IMR-90 (cell line): ENCODE measurements at regions not wholly inside any gene's neighbourhood (a gene's known extent, or its start where the extent isn't known, plus 50 kb on each side); places are given as distances from the start of the nearest gene placed in this dataset.

Source experiments
- ATAC-seq: fragments of 200-7000 bp; cut with Tn5 transposase; 2 replicates; pipeline ENCODE4 v1.9.1; 2020; ENCODE audit warnings: low read depth, mild to moderate bottlenecking, moderate library complexity
- BruUV-seq: library from RNA; stranded (reverse); fragments of 400-500 nt; replicated peaks from 2 replicates; lab custom pipeline; 2021; lab: Mats Ljungman, UMichigan
- CTCF ChIA-PET: fragments of 300-600 bp; formaldehyde crosslinking; extraction: SDS; loops from one replicate; lab custom pipeline; 2021; ENCODE audit warnings: antibody characterized with exemption; lab: Yijun Ruan, JAX
- POLR2A ChIA-PET: fragments of 300-600 bp; sonication (Branson Sonifier 250); formaldehyde crosslinking; loops from one replicate; lab custom pipeline; 2022; ENCODE audit warnings: antibody characterized with exemption; ENCODE audit not compliant: unreplicated experiment; lab: Charles Lee
- DNase-seq: peaks from one replicate; pipeline ENCODE4 v3.0.0; 2013
- H2AFZ ChIP-seq: replicated peaks from 2 replicates; pipeline ENCODE3; 2013; ENCODE audit warnings: low read length, mild to moderate bottlenecking; ENCODE audit not compliant: poor library complexity
- H2AK5ac ChIP-seq: 2 replicates; pipeline ENCODE4 v1.6.1; 2013; ENCODE audit warnings: low read depth, low read length, inconsistent platforms
- H2AK9ac ChIP-seq: replicated peaks from 2 replicates; pipeline ENCODE3; 2013; ENCODE audit warnings: mild to moderate bottlenecking, low read depth, low read length, moderate library complexity; ENCODE audit not compliant: poor library complexity
- H2BK120ac ChIP-seq: 2 replicates; pipeline ENCODE4 v1.6.1; 2013; ENCODE audit warnings: low read depth, low read length, inconsistent platforms
- H2BK15ac ChIP-seq: 3 replicates; pipeline ENCODE4 v1.6.1; 2013; ENCODE audit warnings: low read depth, low read length, inconsistent platforms
- H2BK20ac ChIP-seq: 2 replicates; pipeline ENCODE4 v1.6.1; 2013; ENCODE audit warnings: low read depth, mild to moderate bottlenecking, inconsistent platforms, low read length, moderate library complexity
- H2BK5ac ChIP-seq: 2 replicates; pipeline ENCODE4 v1.6.1; 2013; ENCODE audit warnings: mild to moderate bottlenecking, low read depth, low read length, inconsistent platforms; ENCODE audit not compliant: poor library complexity, severe bottlenecking
- H3K14ac ChIP-seq: replicated peaks from 2 replicates; pipeline ENCODE4 v1.6.1; 2013; ENCODE audit warnings: low read depth, low read length, inconsistent platforms
- H3K18ac ChIP-seq: 2 replicates; pipeline ENCODE4 v1.6.1; 2013; ENCODE audit warnings: low read depth, low read length, control low read depth
- H3K23ac ChIP-seq: 2 replicates; pipeline ENCODE4 v1.6.1; 2013; ENCODE audit warnings: low read depth, low read length, inconsistent platforms
- H3K27ac ChIP-seq: 2 replicates; pipeline ENCODE4 v1.5.1; 2013; ENCODE audit warnings: mild to moderate bottlenecking, control low read depth, low read length; ENCODE audit not compliant: insufficient read depth
- H3K27me3 ChIP-seq: 2 replicates; pipeline ENCODE4 v1.6.1; 2013; ENCODE audit warnings: low read length; ENCODE audit not compliant: control insufficient read depth, insufficient read depth
- H3K36me3 ChIP-seq: 2 replicates; pipeline ENCODE4 v1.6.1; 2013; ENCODE audit warnings: low read length, mixed read lengths; ENCODE audit not compliant: control insufficient read depth, insufficient read depth
- H3K4ac ChIP-seq: 2 replicates; pipeline ENCODE4 v1.6.1; 2013; ENCODE audit warnings: low read depth, low read length, inconsistent platforms
- H3K4me1 ChIP-seq: 2 replicates; pipeline ENCODE4 v1.6.1; 2013; ENCODE audit warnings: low read length, mixed read lengths; ENCODE audit not compliant: control insufficient read depth, insufficient read depth
- H3K4me2 ChIP-seq: 2 replicates; pipeline ENCODE4 v1.6.1; 2013; ENCODE audit warnings: low read depth, mild to moderate bottlenecking, control low read depth, low read length, moderate library complexity
- H3K4me3 ChIP-seq: 2 replicates; pipeline ENCODE4 v1.5.1; 2013; ENCODE audit warnings: low read depth, mild to moderate bottlenecking, control low read depth, low read length, moderate library complexity; ENCODE audit not compliant: insufficient read depth
- H3K56ac ChIP-seq: 2 replicates; pipeline ENCODE4 v1.6.1; 2013; ENCODE audit warnings: low read length, inconsistent platforms; ENCODE audit not compliant: insufficient read depth; ENCODE audit errors: extremely low read depth
- H3K79me1 ChIP-seq, 2 experiments: 2 replicates each; pipeline ENCODE4 v1.6.1; 2013; ENCODE audit warnings: low read length in 2 of 2, inconsistent platforms in 1 of 2, low read depth in 1 of 2
- H3K9ac ChIP-seq: 2 replicates; pipeline ENCODE4 v1.6.1; 2013; ENCODE audit warnings: low read depth, low read length, control low read depth
- H3K9me1 ChIP-seq: 2 replicates; pipeline ENCODE4 v1.6.1; 2013; ENCODE audit warnings: low read length, inconsistent platforms; ENCODE audit not compliant: insufficient read depth
- H3K9me3 ChIP-seq: 2 replicates; pipeline ENCODE4 v1.6.1; 2013; ENCODE audit warnings: low read length; ENCODE audit not compliant: control insufficient read depth, insufficient read depth
- H4K20me1 ChIP-seq: 2 replicates; pipeline ENCODE4 v1.6.1; 2013; ENCODE audit warnings: low read length, inconsistent platforms; ENCODE audit not compliant: insufficient read depth
- H4K5ac ChIP-seq: 2 replicates; pipeline ENCODE4 v1.6.1; 2013; ENCODE audit warnings: mild to moderate bottlenecking, low read depth, low read length, control low read depth
- H4K8ac ChIP-seq, 2 experiments: 2 replicates each; pipeline ENCODE4 v1.6.1; 2013; ENCODE audit warnings: low read depth in 2 of 2, low read length in 2 of 2, control low read depth in 1 of 2, inconsistent platforms in 1 of 2
- H4K91ac ChIP-seq: 2 replicates; pipeline ENCODE4 v1.6.1; 2013; ENCODE audit warnings: low read depth, low read length, inconsistent platforms; ENCODE audit not compliant: insufficient read depth
- CHD1 ChIP-seq: IDR thresholded peaks from 2 replicates; pipeline ENCODE4 v1.6.1; 2012; ENCODE audit warnings: low read depth, low read length, improper control_type of control experiment
- ELK1 ChIP-seq: fragments of 150-350 bp; IDR thresholded peaks from 2 replicates; pipeline ENCODE4 v1.6.1; 2016; ENCODE audit warnings: low read depth, mild to moderate bottlenecking, low read length, moderate library complexity, borderline replicate concordance
- MAFK ChIP-seq: IDR thresholded peaks from 2 replicates; pipeline ENCODE4 v1.6.1; 2012; ENCODE audit warnings: low read depth, low read length, improper control_type of control experiment
- MAZ ChIP-seq: IDR thresholded peaks from 2 replicates; pipeline ENCODE4 v1.6.1; 2012; ENCODE audit warnings: low read depth, mild to moderate bottlenecking, low read length, improper control_type of control experiment, moderate library complexity, borderline replicate concordance
- MXI1 ChIP-seq: IDR thresholded peaks from 2 replicates; pipeline ENCODE4 v1.6.1; 2012; ENCODE audit warnings: low read depth, mild to moderate bottlenecking, low read length, moderate library complexity, borderline replicate concordance
- NFE2L2 ChIP-seq: fragments of 150-350 bp; IDR thresholded peaks from 2 replicates; pipeline ENCODE4 v1.6.1; 2016; ENCODE audit warnings: low read depth, mild to moderate bottlenecking, low read length
- SMC3 ChIP-seq: fragments of 150-350 bp; IDR thresholded peaks from 2 replicates; pipeline ENCODE4 v1.6.1; 2016; ENCODE audit warnings: low read depth, mild to moderate bottlenecking, antibody characterized with exemption, low read length, moderate library complexity
- WGBS, 2 experiments: methylation state at CpG; one replicate each; pipeline versions ENCODE4 v1.1.5 to v1.1.7; 2013; ENCODE audit warnings: missing lambda C conversion rate in 2 of 2; ENCODE audit not compliant: insufficient read length in 1 of 2; ENCODE audit errors: extremely low coverage in 2 of 2; 5-methylcytosine and 5-hydroxymethylcytosine counted together
- dilution Hi-C: fragments of 300-500 bp; cut with HindIII; formaldehyde crosslinking; loops from one replicate; pipeline ENCODE4 v1.14.3; 2018; ENCODE audit warnings: low sequenced_read_pairs; ENCODE audit not compliant: unreplicated experiment
- in situ Hi-C: fragments of 300-500 bp; cut with MboI; formaldehyde crosslinking; loops from 3 replicates; pipeline ENCODE4 v1.14.3; 2019; ENCODE audit warnings: low sequenced_read_pairs, inconsistent platforms, mixed read lengths
- intact Hi-C: fragments of 100-400 bp; cut with micrococcal nuclease; formaldehyde crosslinking; loops from 2 replicates; pipeline ENCODE4 v1.10.0; 2022

- intact Hi-C loops, result no loop called here
- no peaks in the 10 kb centered on the region for H3K79me1 ChIP-seq
- ChIA-PET POLR2A (interaction anchor here (0.6 kb wide), 1 partner anchor 14 kb away, joined by 3 read pairs; no protein-coding TSS in a partner anchor), CTCF (no interaction called here)
- no peak overlapping the region for H2BK5ac ChIP-seq
- in situ Hi-C loops, result no loop called here
- no peak overlapping the region for H3K14ac ChIP-seq
- no peak overlapping the region for H2AK5ac ChIP-seq
- no TSS peak for BruUV-seq
- H3K9me3 ChIP-seq, result peaks cover 2% of the 10 kb centered on the region; the same call in 1 of the 2 replicates
- dilution Hi-C loops, result no loop called here
- H3K23ac ChIP-seq, result no peak overlapping the region
- no peak overlapping the region for H3K27ac ChIP-seq
- H2BK120ac ChIP-seq, result no peak overlapping the region
- no peak overlapping the region for H2BK15ac ChIP-seq
- H2BK20ac ChIP-seq, result no peak overlapping the region
- no peak overlapping the region for H3K4me3 ChIP-seq
- H4K20me1 ChIP-seq, result no peaks in the 10 kb centered on the region
- no peaks in the 10 kb centered on the region for H3K27me3 ChIP-seq
- no peak for ATAC-seq
- no CpG with 5 or more reads among the region's 2 CpGs for WGBS, 2 experiments
- H2AK9ac ChIP-seq, result no peak overlapping the region
- no peaks in the 10 kb centered on the region for H3K36me3 ChIP-seq
- no peak overlapping the region for H4K5ac ChIP-seq
- no peak for TF ChIP-seq MXI1
- TF ChIP-seq MAZ, result no peak
- no peak for TF ChIP-seq MAFK
- no peak for TF ChIP-seq ELK1
- no peak for TF ChIP-seq NFE2L2
- no peak for TF ChIP-seq CHD1
- TF ChIP-seq SMC3, result no peak
- H3K9ac ChIP-seq, result no peak overlapping the region
- no peak overlapping the region for H4K8ac ChIP-seq
- H3K4ac ChIP-seq, result no peak overlapping the region
- no peak for DNase-seq
- H3K18ac ChIP-seq, result no peak overlapping the region
- H2AFZ ChIP-seq, result no peak overlapping the region
- no peak overlapping the region for H3K4me2 ChIP-seq
- H3K56ac ChIP-seq, result no peak overlapping the region
- no peaks in the 10 kb centered on the region for H3K9me1 ChIP-seq
- H4K91ac ChIP-seq, result no peak overlapping the region
- no peaks in the 10 kb centered on the region for H3K4me1 ChIP-seq
These were observed 747.2 kb upstream of the NEGR1 start for GRCh38 chr1:73029571-73029970.
